ENCODE measurements at regions not wholly inside any gene's neighbourhood (a gene's known extent, or its start where the extent isn't known, plus 50 kb on each side); places are given as distances from the start of the nearest gene placed in this dataset.

- ATAC-seq (no peak), DNase-seq (no peak)
- Mint-ChIP-seq H3K4me3 (no peak overlapping the region), H3K9me3 (peaks cover 2% of the 10 kb centered on the region), H3K36me3 (ENCODE audit: low read depth) (no peaks in the 10 kb centered on the region), H3K4me1 (ENCODE audit: low read depth) (peaks cover 2% of the 10 kb centered on the region), H3K27me3 (no peaks in the 10 kb centered on the region), H3K27ac (no peak overlapping the region)
- ChIA-PET POLR2A (no interaction called here), CTCF (no interaction called here)
- no peak for TF ChIP-seq CTCF (IDR thresholded peaks at IDR 0.05)
- intact Hi-C loops (cut with micrococcal nuclease), result no loop called here
Observed at GRCh38 chr18:68431111-68431921, 283.6 kb downstream of the TMX3 start.

- ATAC-seq (no peak), DNase-seq (no peak)
- intact Hi-C loops (cut with micrococcal nuclease), result no loop called here
- no peak for TF ChIP-seq CTCF (IDR thresholded peaks at IDR 0.05)
- ChIA-PET POLR2A (no interaction called here), CTCF (no interaction called here)
- no peak overlapping the region for H3K27ac Mint-ChIP-seq
- H3K4me3 Mint-ChIP-seq, result no peak overlapping the region
- H3K9me3 Mint-ChIP-seq, result no peaks in the 10 kb centered on the region
- H3K36me3 Mint-ChIP-seq (ENCODE audit: low read depth), result no peaks in the 10 kb centered on the region
- no peaks in the 10 kb centered on the region for H3K27me3 Mint-ChIP-seq
- H3K4me1 Mint-ChIP-seq (ENCODE audit: low read depth), result no peaks in the 10 kb centered on the region
Observed at GRCh38 chr18:68429841-68430240, 285.1 kb downstream of the TMX3 start.

GRCh38 chr18:68429111-68429510, 285.8 kb downstream of the TMX3 start:
- H3K27ac Mint-ChIP-seq, result no peak overlapping the region
- H3K4me1 Mint-ChIP-seq (ENCODE audit: low read depth), result no peaks in the 10 kb centered on the region
- H3K4me3 Mint-ChIP-seq, result no peak overlapping the region
- no peaks in the 10 kb centered on the region for H3K9me3 Mint-ChIP-seq
- ATAC-seq (no peak), DNase-seq (no peak)
- CTCF ChIA-PET, result no interaction called here
- TF ChIP-seq CTCF (IDR thresholded peaks at IDR 0.05), result no peak
- POLR2A ChIA-PET, result no interaction called here
- intact Hi-C loops (cut with micrococcal nuclease), result no loop called here
- H3K27me3 Mint-ChIP-seq, result no peaks in the 10 kb centered on the region
- no peaks in the 10 kb centered on the region for H3K36me3 Mint-ChIP-seq (ENCODE audit: low read depth)

GRCh38 chr18:68428661-68429060, 286.2 kb downstream of the TMX3 start:
- ATAC-seq, result no peak
- POLR2A ChIA-PET, result no interaction called here

More at GRCh38 chr18:68428661-68429060, 286.2 kb downstream of the TMX3 start:
- Mint-ChIP-seq H3K4me3 (no peak overlapping the region), H3K27ac (no peak overlapping the region), H3K36me3 (ENCODE audit: low read depth) (no peaks in the 10 kb centered on the region), H3K4me1 (ENCODE audit: low read depth) (no peaks in the 10 kb centered on the region), H3K27me3 (no peaks in the 10 kb centered on the region), H3K9me3 (no peaks in the 10 kb centered on the region)
- no peak for TF ChIP-seq CTCF (IDR thresholded peaks at IDR 0.05)
- no peak for DNase-seq
- intact Hi-C loops (cut with micrococcal nuclease), result no loop called here
- CTCF ChIA-PET, result no interaction called here

Data from activated CD8-positive, alpha-beta T cell treated with anti-CD3 and anti-CD28 coated beads for 36 hours (primary cell).